ENCODE measurements at regions not wholly inside any gene's neighbourhood (a gene's known extent, or its start where the extent isn't known, plus 50 kb on each side); places are given as distances from the start of the nearest gene placed in this dataset.

DNA sequence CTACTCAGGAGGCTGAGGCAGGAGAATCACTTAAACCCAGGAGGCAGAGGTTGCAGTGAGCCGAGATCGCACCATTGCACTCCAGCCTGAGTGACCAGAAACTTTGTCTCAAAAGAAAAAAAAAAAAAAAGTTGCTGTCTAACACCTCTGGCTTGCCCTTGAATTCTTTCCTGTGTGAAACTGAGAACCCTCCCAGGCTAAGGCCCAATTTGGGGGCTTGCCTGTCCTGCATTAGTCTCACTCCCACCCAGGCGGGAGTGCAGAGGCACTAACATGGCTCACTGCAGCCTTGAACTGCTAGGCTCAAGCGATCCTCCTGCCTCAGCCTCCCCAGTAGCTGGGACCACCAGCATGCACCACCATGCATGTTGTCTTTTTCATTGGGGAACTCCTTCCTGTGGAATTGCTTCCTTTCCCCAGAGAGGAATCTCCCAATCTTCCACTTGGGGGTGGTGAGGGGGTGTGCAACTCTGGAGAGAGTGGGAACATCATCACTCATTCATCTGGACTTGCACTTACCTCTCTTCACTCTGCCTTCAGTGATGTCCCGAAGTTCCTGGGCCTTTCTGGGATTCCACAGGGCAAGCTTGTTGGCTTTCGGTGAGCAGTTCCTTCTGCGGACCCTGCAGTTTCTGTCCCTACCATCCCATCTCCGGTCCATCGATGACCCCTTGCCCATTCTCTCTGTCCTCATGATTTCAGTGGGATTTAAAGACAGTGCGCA, 62.1 kb upstream of the CREB3L1 start:
- H3K4me3 ChIP-seq (ENCODE audit: low read depth, low read length, poor library complexity, severe bottlenecking): no peak overlapping the region
- BruUV-seq (replicated peaks): no TSS peak
- POLR2A ChIA-PET: interaction anchor here (0.5 kb wide), 1 partner anchor 357 kb away, joined by 3 read pairs; no protein-coding TSS in a partner anchor

GRCh38 chr11:46212720-46213119, 64.7 kb upstream of the CREB3L1 start:
- DNase-seq (ENCODE audit: low spot score): no peak
- intact Hi-C loops (cut with micrococcal nuclease; ENCODE audit: unreplicated experiment): no loop called here
- Histone ChIP-seq H3K9me3 (ENCODE audit: low read length) (no peaks in the 10 kb centered on the region), H3K4me2 (ENCODE audit: low read length) (no peak overlapping the region), H3K36me3 (ENCODE audit: insufficient read depth, low read length) (no peaks in the 10 kb centered on the region), H3K4me3 (ENCODE audit: low read depth, low read length, poor library complexity, severe bottlenecking) (no peak overlapping the region), H3K27ac (ENCODE audit: low read depth, low read length, poor library complexity, severe bottlenecking) (no peak overlapping the region), H2AFZ (ENCODE audit: low read length) (no peak overlapping the region), H3K9me2 (ENCODE audit: insufficient read depth, low read length) (no peaks in the 10 kb centered on the region), H3K4me1 (ENCODE audit: insufficient read depth, low read length, poor library complexity, severe bottlenecking) (no peaks in the 10 kb centered on the region), H3K79me2 (ENCODE audit: insufficient read depth, low read depth, low read length) (no peaks in the 10 kb centered on the region), H4K20me1 (ENCODE audit: insufficient read depth, low read length) (no peaks in the 10 kb centered on the region)
- TF ChIP-seq EZH2phosphoT487 (IDR thresholded peaks at IDR 0.05; ENCODE audit: borderline replicate concordance, low read depth, low read length): no peak
- TF ChIP-seq CTCF (conservative IDR thresholded peaks at IDR 0.05; ENCODE audit: low read length): no peak
- POLR2A ChIA-PET: no interaction called here
- CTCF ChIA-PET (ENCODE audit: unreplicated experiment): no interaction called here
- no TSS peak for BruUV-seq (replicated peaks)

More for the DNA sequence above, 62.1 kb upstream of the CREB3L1 start:
- Histone ChIP-seq H3K36me3 (ENCODE audit: insufficient read depth, low read length) (no peaks in the 10 kb centered on the region), H3K79me2 (ENCODE audit: insufficient read depth, low read depth, low read length) (no peaks in the 10 kb centered on the region), H3K27ac (ENCODE audit: low read depth, low read length, poor library complexity, severe bottlenecking) (no peak overlapping the region), H3K4me2 (ENCODE audit: low read length) (no peak overlapping the region), H3K9me2 (ENCODE audit: insufficient read depth, low read length) (no peaks in the 10 kb centered on the region), H4K20me1 (ENCODE audit: insufficient read depth, low read length) (no peaks in the 10 kb centered on the region), H2AFZ (ENCODE audit: low read length) (no peak overlapping the region), H3K9me3 (ENCODE audit: low read length) (no peaks in the 10 kb centered on the region), H3K4me1 (ENCODE audit: insufficient read depth, low read length, poor library complexity, severe bottlenecking) (no peaks in the 10 kb centered on the region)
- TF ChIP-seq EZH2phosphoT487 (IDR thresholded peaks at IDR 0.05; ENCODE audit: borderline replicate concordance, low read depth, low read length): no peak
- no peak for TF ChIP-seq CTCF (conservative IDR thresholded peaks at IDR 0.05; ENCODE audit: low read length)
- intact Hi-C loops (cut with micrococcal nuclease; ENCODE audit: unreplicated experiment): no loop called here
- no peak for DNase-seq (ENCODE audit: low spot score)
- CTCF ChIA-PET (ENCODE audit: unreplicated experiment): no interaction called here

DNA sequence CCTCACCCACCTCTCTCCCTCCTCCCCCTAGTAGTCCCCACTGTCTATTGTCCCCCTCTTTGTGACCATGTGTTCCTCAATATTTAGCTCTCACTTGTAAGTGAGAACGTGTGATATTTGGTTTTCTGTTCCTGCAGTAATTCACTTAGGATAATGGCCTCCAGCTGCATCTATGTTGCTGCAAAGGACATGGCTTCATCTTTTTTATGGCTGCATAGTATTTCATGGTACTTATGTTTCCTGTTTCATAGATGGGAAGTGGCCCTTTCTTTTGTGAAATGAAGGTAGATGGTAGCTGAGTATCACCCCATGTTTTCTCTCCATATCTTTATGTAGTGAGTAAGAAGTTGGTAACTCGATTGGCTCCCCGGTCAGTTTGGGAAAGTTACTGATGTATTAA, 66.6 kb upstream of the CREB3L1 start:
- Histone ChIP-seq H3K4me3 (ENCODE audit: low read depth, low read length, poor library complexity, severe bottlenecking) (no peak overlapping the region), H3K79me2 (ENCODE audit: insufficient read depth, low read depth, low read length) (no peaks in the 10 kb centered on the region), H3K9me3 (ENCODE audit: low read length) (no peaks in the 10 kb centered on the region), H2AFZ (ENCODE audit: low read length) (no peak overlapping the region), H3K9me2 (ENCODE audit: insufficient read depth, low read length) (no peaks in the 10 kb centered on the region), H3K4me2 (ENCODE audit: low read length) (no peak overlapping the region), H3K4me1 (ENCODE audit: insufficient read depth, low read length, poor library complexity, severe bottlenecking) (no peaks in the 10 kb centered on the region), H3K36me3 (ENCODE audit: insufficient read depth, low read length) (no peaks in the 10 kb centered on the region), H4K20me1 (ENCODE audit: insufficient read depth, low read length) (no peaks in the 10 kb centered on the region), H3K27ac (ENCODE audit: low read depth, low read length, poor library complexity, severe bottlenecking) (no peak overlapping the region)
- TF ChIP-seq CTCF (conservative IDR thresholded peaks at IDR 0.05; ENCODE audit: low read length) (no peak), EZH2phosphoT487 (IDR thresholded peaks at IDR 0.05; ENCODE audit: borderline replicate concordance, low read depth, low read length) (no peak)
- DNase-seq (ENCODE audit: low spot score): no peak
- ChIA-PET CTCF (ENCODE audit: unreplicated experiment) (no interaction called here), POLR2A (interaction anchor here (0.5 kb wide), 1 partner anchor 587 kb away, joined by 3 read pairs; no protein-coding TSS in a partner anchor)
- intact Hi-C loops (cut with micrococcal nuclease; ENCODE audit: unreplicated experiment): no loop called here
- BruUV-seq (replicated peaks): no TSS peak
